ENCODE measurements at regions not wholly inside any gene's neighbourhood (a gene's known extent, or its start where the extent isn't known, plus 50 kb on each side); places are given as distances from the start of the nearest gene placed in this dataset.

DNA sequence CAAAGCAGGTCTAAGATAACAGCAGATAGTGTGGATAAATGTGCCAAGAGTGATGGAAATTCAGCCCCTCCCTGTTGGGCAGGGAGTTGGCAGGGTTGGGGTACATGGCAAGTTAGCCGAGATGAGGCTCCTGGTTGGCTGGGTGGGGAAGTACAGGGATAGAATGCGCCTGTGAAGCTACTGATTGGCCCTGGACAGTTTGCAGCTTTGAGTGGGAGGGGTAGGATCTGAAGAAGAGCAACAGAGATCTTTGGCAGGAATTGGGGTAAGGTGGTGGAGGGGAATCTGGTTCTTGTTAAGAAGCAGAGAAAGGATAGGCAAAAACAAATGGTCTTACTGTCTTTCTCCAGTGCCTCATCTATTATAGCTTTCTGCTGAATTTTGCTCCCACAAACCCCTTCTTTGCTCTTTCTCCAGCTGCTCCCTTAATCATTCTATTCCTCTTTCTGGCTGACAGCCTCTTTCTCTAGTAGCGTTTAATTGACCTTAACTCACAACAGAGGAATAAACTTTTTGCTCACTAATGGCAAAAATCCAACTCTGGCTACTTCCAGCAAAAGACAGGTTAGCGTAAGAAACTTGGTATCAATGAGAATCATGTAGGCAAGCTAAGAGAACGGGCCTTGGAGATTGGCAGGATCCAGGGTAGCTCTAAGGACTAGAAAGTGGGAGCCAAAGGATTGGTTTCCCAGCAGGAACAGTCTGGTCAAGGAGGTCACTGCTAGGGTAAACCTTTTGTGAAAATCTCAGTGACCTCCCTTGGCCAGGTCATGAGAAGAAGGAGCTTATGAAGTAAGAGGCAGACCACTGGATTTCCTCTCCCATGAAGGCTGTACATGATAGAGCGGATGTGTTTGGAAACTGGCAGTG is 86.3 kb upstream of the CARMIL1 start:
- DNase-seq (ENCODE audit: low read depth) = peak; percentile 68
- TF ChIP-seq CTCF (conservative IDR thresholded peaks at IDR 0.05; ENCODE audit: low read depth, low read length) = no peak
- peak overlapping the region; percentile 5 for H3K4me3 ChIP-seq (ENCODE audit: low read length)

DNA sequence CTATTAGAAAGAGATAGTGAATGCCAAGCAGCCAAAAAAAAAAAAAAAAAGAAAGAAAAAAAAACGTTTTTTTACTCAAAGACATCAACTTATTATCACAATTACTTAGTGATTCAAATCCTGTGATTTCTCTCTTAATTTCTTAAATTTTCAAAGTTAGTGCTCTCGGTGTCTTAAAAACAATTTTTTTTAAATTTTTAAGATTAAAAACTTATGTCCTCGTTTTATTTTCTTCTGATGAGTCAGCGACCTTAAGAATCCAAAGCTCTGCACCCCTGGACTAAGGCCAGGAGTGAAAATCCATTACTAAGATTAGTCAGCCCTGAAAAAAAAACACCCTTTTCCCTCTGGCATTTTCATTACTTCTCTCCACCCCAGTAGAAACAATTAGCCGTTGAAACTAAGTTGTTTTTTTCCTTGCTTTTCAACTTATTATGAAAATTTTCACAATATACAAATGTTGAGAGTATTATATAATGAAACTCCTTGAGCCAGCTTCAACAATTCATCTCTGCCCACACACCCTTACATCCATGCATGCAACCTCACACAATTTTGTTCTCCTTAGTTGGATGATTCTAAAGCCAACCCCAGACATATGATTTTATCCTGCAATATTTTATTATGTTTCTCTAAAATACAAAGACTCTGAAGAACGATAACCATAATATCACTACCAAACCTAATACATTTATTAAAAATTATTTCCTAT is 85.6 kb upstream of the CARMIL1 start:
- TF ChIP-seq CTCF (conservative IDR thresholded peaks at IDR 0.05; ENCODE audit: low read depth, low read length) = no peak
- H3K4me3 ChIP-seq (ENCODE audit: low read length) = no peak overlapping the region
- peak; percentile 83 for DNase-seq (ENCODE audit: low read depth)

DNA sequence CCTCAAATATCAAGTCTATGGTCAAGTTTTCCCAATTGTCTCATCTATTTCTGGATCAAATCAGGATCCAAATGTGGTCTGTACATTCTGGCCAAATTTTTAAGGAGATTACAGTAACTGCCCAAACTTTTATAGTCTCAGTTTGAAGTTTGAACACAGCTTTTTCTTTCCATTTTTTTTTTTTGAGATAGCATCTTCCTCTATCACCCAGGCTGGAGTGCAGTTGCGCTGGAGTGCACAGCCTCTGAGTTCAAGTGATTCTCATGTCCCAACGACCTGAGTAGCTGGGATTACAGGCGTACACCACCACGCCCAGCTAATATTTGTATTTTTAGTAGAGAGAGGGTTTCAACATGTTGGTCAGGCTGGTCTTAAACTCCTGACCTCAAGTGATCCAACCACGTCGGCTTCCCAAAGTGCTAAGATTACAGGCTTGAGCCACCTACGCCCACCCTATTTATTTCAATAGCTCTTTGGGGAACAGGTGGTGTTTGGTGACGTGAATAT is 84.9 kb upstream of the CARMIL1 start:
- DNase-seq (ENCODE audit: low read depth) = no peak
- TF ChIP-seq CTCF (conservative IDR thresholded peaks at IDR 0.05; ENCODE audit: low read depth, low read length) = no peak
- H3K4me3 ChIP-seq (ENCODE audit: low read length) = no peak overlapping the region

DNA sequence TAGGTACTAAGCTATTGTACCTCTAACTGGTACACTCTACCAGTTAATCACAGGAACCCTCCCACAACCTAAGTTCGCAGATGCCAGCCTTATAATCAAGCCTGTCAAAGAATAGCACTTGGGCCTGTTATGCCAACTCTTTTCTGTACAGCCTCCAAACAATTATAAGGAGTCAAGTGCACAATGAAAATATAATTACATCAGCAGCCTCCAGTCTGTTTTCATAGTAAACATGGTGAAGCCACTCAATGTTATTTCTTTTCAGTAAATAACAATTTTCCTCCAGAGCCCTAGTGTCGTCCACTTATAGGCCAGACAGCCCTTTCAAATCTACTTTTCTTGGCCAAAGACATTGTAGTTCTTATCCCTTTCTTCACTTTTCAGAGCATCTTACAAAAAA is 82.7 kb upstream of the CARMIL1 start:
- TF ChIP-seq CTCF (conservative IDR thresholded peaks at IDR 0.05; ENCODE audit: low read depth, low read length) = no peak
- no peak overlapping the region for H3K4me3 ChIP-seq (ENCODE audit: low read length)
- DNase-seq (ENCODE audit: low read depth) = no peak

DNA sequence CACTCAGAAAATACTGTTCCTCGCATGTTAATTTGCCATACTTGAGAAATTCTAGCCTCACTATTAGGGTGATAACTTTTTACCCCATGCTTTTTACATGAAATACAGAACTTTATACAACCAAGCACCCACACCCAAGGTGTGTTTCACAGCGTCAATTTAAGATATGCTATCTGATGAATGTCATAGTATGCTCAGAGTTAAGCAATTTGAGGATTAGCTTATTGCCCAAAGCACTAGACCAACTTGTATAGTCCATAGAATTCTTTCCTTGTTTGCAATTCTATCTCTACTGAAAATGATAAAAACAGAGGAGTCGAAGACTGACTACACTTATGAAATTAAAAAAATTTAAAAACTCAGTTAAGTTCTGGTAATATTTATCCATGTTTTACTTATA is 82.1 kb upstream of the CARMIL1 start:
- no peak for TF ChIP-seq CTCF (conservative IDR thresholded peaks at IDR 0.05; ENCODE audit: low read depth, low read length)
- no peak overlapping the region for H3K4me3 ChIP-seq (ENCODE audit: low read length)
- DNase-seq (ENCODE audit: low read depth) = no peak

GRCh38 chr6:25199544-25199943 is 79.6 kb upstream of the CARMIL1 start:
- H3K4me3 ChIP-seq (ENCODE audit: low read length) = no peak overlapping the region
- TF ChIP-seq CTCF (conservative IDR thresholded peaks at IDR 0.05; ENCODE audit: low read depth, low read length) = no peak
- no peak for DNase-seq (ENCODE audit: low read depth)

Measured in retinal pigment epithelial cell (primary cell).